ENCODE measurements at regions not wholly inside any gene's neighbourhood (a gene's known extent, or its start where the extent isn't known, plus 50 kb on each side); places are given as distances from the start of the nearest gene placed in this dataset.
A peak's percentile ranks its signal among the peaks of the same experiment; 100 is the strongest.

DNA sequence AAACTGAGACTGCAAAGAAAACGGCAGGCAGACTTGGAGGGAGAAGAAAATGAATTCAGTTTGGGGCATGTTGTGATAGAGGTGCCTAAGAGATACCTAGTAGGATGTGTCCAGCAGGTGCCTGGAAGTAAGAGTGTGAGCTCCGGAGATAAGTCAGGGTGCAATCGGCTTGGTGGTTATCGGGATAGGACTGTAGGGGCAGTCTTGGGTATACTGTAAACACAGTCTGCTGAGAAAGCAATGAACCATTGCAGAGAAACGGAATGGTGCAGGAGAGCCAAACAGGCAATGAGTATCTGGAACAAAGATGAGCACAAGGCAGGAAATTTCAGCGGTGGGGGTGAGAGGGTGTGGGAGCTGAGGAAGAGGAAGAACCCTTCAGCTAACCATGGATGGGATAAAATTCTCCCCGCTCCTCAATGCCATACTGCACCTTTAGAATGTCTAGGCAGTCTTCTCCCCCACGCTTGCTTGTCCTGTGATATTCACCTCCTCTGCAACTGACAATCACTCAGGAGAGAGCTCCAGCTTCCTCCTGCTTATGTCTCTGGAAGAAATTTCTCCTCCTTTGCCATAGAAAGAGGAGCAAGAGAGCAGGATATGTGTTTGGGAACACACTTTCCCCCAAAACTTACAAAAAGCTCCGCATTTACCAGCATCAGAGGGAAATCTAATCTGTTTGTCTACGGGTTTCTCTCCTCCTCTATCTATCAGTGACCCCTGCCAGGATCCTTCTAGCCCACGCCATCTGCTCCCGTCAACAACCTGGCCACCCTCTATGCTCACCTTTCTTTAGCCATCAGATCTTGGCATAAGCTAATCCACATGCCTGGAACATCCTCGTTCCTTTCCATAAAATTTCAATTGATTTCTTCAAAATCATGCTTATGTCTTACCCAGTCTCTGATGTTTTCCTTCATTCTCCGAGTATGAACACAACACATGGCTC is 381.7 kb upstream of the JARID2 start:
- Mint-ChIP-seq H3K27me3 (peaks cover 2% of the 10 kb centered on the region), H3K9me3 (no peaks in the 10 kb centered on the region), H3K36me3 (peaks cover 3% of the 10 kb centered on the region), H3K27ac (no peak overlapping the region), H3K4me1 (peaks cover 6 to 10% (median 10%) of the 10 kb centered on the region in 3 donors), H3K4me3 (no peak overlapping the region)

DNA sequence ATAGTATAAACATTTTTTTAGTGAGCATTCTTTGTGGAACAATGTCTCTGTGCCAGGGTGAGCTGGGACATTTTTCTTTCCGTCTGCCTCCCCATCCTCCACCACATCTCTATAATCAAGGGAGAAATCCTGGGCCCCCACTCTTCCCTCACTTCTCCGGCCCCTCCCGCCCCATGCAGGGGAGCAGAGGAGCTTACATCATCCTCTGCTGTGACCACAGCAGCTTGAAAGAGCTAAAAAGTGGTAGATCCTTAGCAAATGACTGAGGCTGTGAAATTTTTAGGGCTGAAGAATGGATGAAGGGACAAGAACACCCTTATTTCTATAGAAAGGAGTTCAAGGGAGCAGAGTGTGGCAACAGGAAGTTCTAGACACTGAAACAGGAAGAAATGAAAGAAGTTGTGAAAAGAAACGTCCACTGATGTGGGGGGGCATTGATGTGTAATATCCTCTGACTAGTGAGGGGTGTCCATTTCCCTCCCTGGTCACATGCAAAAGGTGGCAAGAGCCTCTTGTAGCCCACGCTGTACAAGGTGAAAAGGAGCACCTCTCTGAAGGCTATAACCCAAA is 380.3 kb upstream of the JARID2 start:
- no peak overlapping the region for H3K27ac Mint-ChIP-seq
- H3K9me3 Mint-ChIP-seq = no peaks in the 10 kb centered on the region
- peaks cover 8 to 12% (median 10%) of the 10 kb centered on the region in 3 donors for H3K4me1 Mint-ChIP-seq
- peak overlapping the region in 1 of 4 donors; percentile 81 for H3K4me3 Mint-ChIP-seq
- H3K27me3 Mint-ChIP-seq = peaks cover 2% of the 10 kb centered on the region
- H3K36me3 Mint-ChIP-seq = peaks cover 5% of the 10 kb centered on the region

GRCh38 chr6:14867802-14868201 is 378.1 kb upstream of the JARID2 start:
- Mint-ChIP-seq H3K4me3 (no peak overlapping the region), H3K27me3 (peaks cover 2% of the 10 kb centered on the region), H3K9me3 (no peaks in the 10 kb centered on the region), H3K4me1 (peaks cover 7 to 12% (median 11%) of the 10 kb centered on the region in 3 donors), H3K36me3 (peaks cover 5% of the 10 kb centered on the region), H3K27ac (no peak overlapping the region)

DNA sequence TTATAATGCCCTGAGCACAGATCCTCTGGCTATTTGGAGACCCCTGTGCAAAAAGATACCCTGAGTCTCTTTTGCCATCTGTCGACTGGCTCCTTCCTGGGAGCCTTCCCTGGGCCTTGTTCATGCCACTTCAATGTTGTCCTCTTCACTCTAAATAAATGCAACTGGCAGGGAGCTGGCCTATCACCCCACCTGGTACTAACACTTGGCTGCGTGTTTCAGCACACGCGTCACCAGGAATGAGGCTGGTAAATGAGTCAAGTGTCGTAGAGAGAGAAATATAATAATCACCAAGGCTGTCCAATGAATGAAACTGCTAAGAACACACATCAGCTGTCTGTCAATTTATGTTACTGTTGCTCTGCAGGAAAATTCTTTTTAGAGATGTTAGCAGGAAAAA is 374.6 kb upstream of the JARID2 start:
- Mint-ChIP-seq H3K4me1 (peaks cover 5 to 13% (median 10%) of the 10 kb centered on the region in 3 donors), H3K27ac (no peak overlapping the region), H3K9me3 (no peaks in the 10 kb centered on the region), H3K36me3 (peaks cover 4% of the 10 kb centered on the region), H3K27me3 (no peaks in the 10 kb centered on the region), H3K4me3 (no peak overlapping the region)

DNA sequence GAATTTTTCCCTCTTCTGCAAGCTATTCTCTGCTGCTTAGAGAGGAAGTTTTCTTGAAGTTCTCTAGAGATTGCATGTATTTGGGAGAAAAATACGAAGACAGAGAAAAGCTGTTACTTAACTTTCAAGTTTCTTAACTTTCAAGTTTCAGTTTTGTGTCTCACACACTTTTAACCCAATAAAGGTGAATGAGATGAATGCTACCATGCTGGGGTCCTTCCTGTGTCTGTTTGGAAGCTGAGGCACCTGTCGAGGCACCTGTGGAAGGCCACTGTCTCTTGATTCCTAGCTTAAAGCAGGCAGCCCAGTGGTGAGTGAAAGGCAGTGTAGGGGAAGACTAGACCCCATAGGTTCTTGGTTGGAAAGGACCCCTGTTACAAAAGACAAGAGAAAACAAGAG is 372.8 kb upstream of the JARID2 start:
- H3K27ac Mint-ChIP-seq = no peak overlapping the region
- H3K4me3 Mint-ChIP-seq = no peak overlapping the region
- H3K4me1 Mint-ChIP-seq = peaks cover 17 to 26% (median 20%) of the 10 kb centered on the region in 3 donors
- H3K27me3 Mint-ChIP-seq = no peaks in the 10 kb centered on the region
- H3K9me3 Mint-ChIP-seq = no peaks in the 10 kb centered on the region
- H3K36me3 Mint-ChIP-seq = peaks cover 4% of the 10 kb centered on the region

DNA sequence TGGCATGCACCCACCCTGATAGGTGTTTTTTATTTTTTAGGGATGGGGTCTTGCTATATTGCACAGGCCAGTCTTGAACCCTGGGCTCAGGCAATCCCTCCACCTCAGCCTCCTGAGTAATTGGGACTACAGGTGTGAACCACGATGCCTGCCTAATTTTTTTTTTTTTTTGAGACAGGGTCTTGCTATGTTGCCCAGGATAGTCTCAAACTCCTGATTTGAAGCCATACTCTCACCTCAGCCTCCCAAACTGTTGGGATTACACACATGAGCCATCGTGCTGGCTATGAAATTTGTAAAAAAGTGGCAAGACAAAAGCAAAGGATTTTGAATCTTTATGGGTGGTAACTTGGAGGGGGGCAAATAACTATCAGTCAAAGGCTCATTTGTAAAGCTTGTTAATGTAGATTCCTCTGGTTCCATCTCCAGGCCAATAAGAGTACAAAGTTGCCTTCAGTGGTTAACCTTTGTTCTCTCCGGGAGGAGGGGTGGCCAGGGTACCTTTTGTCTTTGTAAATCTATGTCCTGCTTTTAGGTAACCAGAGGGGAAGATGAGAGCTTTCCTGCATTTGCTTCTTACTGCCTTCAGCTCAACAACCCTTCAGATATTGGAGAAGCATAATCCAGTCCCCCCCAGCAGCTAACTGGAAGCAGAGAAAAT is 372.0 kb upstream of the JARID2 start:
- H3K27me3 Mint-ChIP-seq = no peaks in the 10 kb centered on the region
- no peaks in the 10 kb centered on the region for H3K9me3 Mint-ChIP-seq
- peaks cover 4% of the 10 kb centered on the region for H3K36me3 Mint-ChIP-seq
- H3K4me1 Mint-ChIP-seq = peaks cover 19 to 26% (median 20%) of the 10 kb centered on the region in 3 donors
- no peak overlapping the region for H3K4me3 Mint-ChIP-seq
- no peak overlapping the region for H3K27ac Mint-ChIP-seq

DNA sequence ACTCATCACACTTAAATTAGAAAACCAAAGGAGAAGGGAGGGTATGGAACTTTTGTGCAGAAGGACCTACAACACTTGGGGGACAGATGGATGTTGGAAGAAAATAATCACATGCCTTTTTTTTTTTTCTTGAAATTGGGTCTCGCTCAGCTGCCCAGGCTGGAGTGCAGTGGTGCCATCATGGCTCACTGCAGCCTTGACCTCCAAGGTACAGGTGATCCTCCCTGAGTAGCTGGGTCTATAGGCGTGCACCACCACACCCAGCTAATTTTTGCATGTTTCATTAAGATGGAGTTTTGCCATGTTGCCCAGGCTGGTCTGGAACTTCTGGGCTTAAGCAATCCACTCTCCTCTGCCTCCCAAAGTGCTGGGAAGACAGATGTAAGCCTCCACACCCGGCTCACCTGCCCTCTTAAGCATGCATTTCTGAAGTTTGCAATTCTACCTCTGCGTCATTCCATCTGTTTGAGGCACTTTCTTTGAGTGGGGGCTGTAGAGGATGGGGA is 370.8 kb upstream of the JARID2 start:
- Mint-ChIP-seq H3K4me1 (peaks cover 17 to 26% (median 20%) of the 10 kb centered on the region in 3 donors), H3K36me3 (peaks cover 3% of the 10 kb centered on the region), H3K27ac (no peak overlapping the region), H3K4me3 (no peak overlapping the region), H3K27me3 (no peaks in the 10 kb centered on the region), H3K9me3 (no peaks in the 10 kb centered on the region)

GRCh38 chr6:14875481-14876063 is 370.3 kb upstream of the JARID2 start:
- H3K4me3 Mint-ChIP-seq = peak overlapping the region in 1 of 4 donors; percentile 6
- H3K36me3 Mint-ChIP-seq = peaks cover 3% of the 10 kb centered on the region
- H3K27ac Mint-ChIP-seq = no peak overlapping the region
- H3K4me1 Mint-ChIP-seq = peaks cover 17 to 25% (median 20%) of the 10 kb centered on the region in 3 donors
- no peaks in the 10 kb centered on the region for H3K9me3 Mint-ChIP-seq
- no peaks in the 10 kb centered on the region for H3K27me3 Mint-ChIP-seq

- H3K4me1 Mint-ChIP-seq = peaks cover 17 to 22% (median 20%) of the 10 kb centered on the region in 3 donors
- no peaks in the 10 kb centered on the region for H3K9me3 Mint-ChIP-seq
- H3K27ac Mint-ChIP-seq = peak overlapping the region; percentile 7 to 96 (median 36)
- H3K27me3 Mint-ChIP-seq = no peaks in the 10 kb centered on the region
- H3K4me3 Mint-ChIP-seq = peak overlapping the region in 3 of 4 donors; percentile 0 to 83 (median 81)
- peaks cover 3% of the 10 kb centered on the region for H3K36me3 Mint-ChIP-seq
These were observed 368.9 kb upstream of the JARID2 start for GRCh38 chr6:14876778-14877613.

DNA sequence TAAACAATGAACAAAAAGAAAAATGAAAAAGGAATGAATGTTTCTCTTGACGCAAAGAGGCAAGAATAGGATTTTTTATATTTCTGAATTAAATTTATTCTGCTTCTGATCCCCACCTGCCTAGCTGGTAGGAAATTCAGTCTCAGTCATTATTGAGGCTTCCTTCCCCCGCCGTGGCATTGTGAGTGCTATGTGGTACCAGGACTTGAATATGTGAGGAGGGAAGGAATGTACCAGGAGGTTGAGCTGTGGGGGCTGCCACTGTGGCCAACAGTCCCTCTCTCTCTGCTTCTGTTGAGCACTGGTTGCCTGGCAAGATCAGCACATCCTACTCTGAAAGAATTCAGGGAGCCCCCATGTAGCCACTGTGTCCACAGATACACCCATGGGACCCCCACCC is 368.1 kb upstream of the JARID2 start:
- Mint-ChIP-seq H3K27ac (no peak overlapping the region), H3K36me3 (peaks cover 3% of the 10 kb centered on the region), H3K4me3 (no peak overlapping the region), H3K9me3 (no peaks in the 10 kb centered on the region), H3K27me3 (no peaks in the 10 kb centered on the region), H3K4me1 (peaks cover 17 to 22% (median 20%) of the 10 kb centered on the region in 3 donors)

GRCh38 chr6:14880052-14880451 is 365.8 kb upstream of the JARID2 start:
- no peak overlapping the region for H3K27ac Mint-ChIP-seq

DNA sequence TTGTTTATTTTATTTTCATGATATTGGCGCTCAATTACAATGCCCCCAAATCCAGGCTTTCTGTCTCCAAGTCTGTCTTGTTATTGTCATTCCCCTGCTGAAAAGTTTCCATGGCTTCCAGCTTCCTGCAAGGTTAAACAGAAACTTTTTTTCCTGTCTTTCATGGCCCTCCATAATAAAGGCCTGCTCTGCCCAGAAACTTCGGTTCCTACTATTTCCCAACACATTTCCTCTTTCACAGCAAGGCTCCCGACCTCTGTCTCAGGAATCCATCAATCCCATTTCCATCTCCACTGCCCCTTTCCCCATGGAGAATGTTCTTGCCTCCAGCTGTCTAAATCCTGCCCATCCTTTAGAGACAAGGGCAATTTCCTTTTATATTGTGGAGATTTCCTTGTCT is 365.2 kb upstream of the JARID2 start:
- Mint-ChIP-seq H3K36me3 (no peaks in the 10 kb centered on the region), H3K9me3 (no peaks in the 10 kb centered on the region), H3K4me1 (peaks cover 16 to 19% (median 16%) of the 10 kb centered on the region in 3 donors), H3K27ac (no peak overlapping the region), H3K27me3 (peaks cover 2% of the 10 kb centered on the region), H3K4me3 (no peak overlapping the region)

More at GRCh38 chr6:14880052-14880451, 365.8 kb upstream of the JARID2 start:
- Mint-ChIP-seq H3K4me1 (peaks cover 17 to 22% (median 18%) of the 10 kb centered on the region in 3 donors), H3K36me3 (no peaks in the 10 kb centered on the region), H3K27me3 (peaks cover 2% of the 10 kb centered on the region), H3K9me3 (no peaks in the 10 kb centered on the region), H3K4me3 (no peak overlapping the region)

DNA sequence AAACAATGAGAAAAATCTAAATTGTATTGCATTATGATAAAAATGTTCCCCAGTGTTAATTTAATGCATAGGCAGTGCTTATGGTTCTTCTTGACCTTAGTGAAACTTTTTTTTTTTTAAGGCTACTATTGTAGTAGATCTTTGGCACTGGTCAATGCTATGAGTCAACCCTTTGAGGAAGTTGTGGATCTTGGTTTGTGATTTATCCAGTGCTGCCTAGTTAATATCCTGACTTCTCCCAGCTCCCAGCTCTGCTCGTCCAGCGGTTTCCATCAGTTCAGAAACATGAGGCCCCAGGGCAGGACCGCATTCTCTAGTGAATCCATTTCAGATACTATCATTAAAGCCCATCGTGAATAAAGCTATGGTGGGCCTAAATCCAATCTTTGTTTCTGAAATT is 364.5 kb upstream of the JARID2 start:
- no peaks in the 10 kb centered on the region for H3K9me3 Mint-ChIP-seq
- peaks cover 10 to 14% (median 11%) of the 10 kb centered on the region in 3 donors for H3K4me1 Mint-ChIP-seq
- no peak overlapping the region for H3K4me3 Mint-ChIP-seq
- H3K27ac Mint-ChIP-seq = no peak overlapping the region
- H3K27me3 Mint-ChIP-seq = peaks cover 2% of the 10 kb centered on the region
- H3K36me3 Mint-ChIP-seq = no peaks in the 10 kb centered on the region

Measured in IgD-negative memory B cell (primary cell).